GOT3 (cell line): ENCODE measurements at regions not wholly inside any gene's neighbourhood (a gene's known extent, or its start where the extent isn't known, plus 50 kb on each side); places are given as distances from the start of the nearest gene placed in this dataset.

Experiments used
- DNase-seq: peaks from one replicate; lab custom pipeline; 2025; ENCODE audit warnings: mixed read lengths; lab: John Stamatoyannopoulos, UW

DNA sequence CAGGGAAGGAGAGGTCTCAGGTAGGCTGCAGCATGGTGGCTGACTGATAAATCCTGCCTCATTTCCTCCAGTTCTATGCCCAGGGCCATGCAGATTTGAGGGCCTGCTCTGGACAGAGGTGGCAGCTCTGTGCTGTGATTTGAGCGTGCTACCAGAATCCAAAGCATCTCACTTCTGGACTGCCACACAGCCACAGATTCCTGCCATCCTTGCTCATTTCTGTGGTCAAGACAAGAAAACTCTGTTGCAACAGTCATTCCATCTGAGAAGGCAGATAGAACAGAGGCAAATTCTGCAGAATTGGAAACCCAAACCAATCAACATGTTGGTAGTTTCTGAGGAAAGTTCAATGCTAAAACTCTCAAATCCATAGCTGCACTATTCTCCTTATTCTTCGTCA is 102.8 kb upstream of the GALNT2 start:
- DNase-seq: no peak

DNA sequence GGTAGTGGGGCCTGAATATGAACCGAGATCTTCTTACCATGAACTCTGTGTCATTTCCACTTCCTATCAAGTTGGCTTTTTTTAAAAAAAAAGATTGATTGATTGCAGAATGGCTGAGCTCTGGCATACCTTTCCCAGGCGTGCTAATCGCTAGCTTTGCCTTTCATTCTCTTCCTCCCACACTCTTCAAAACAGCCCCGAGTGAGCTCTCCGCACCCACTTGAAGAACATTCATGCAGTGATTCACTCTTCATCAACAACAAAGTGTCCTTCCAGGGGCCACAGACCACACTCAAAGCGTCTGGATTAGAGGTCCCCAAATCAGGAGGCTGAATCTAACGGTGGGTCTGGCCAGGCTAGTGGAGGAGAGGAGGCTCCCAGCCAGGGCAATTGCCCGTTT is 96.3 kb upstream of the GALNT2 start:
- no peak for DNase-seq

DNA sequence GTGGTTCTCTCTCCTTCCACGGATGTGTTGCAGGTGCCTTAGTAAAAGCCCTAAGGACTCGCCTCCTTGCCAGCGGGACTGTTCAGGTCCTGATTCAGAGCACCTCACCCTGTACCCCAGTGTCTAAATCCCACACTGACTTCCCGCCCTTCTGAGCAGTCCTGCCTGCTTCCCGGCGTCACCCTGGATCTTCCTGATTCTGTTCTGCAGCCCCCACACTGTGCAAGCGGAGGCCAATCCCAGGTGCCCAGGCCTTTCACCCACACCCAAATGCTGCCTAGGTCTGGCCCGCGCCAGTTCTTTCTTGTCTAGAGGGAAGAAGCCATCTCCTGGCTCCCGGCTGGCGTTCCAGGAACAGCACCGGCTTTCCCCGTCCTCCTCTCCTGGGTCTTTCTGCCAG is 95.9 kb upstream of the GALNT2 start:
- no peak for DNase-seq

DNA sequence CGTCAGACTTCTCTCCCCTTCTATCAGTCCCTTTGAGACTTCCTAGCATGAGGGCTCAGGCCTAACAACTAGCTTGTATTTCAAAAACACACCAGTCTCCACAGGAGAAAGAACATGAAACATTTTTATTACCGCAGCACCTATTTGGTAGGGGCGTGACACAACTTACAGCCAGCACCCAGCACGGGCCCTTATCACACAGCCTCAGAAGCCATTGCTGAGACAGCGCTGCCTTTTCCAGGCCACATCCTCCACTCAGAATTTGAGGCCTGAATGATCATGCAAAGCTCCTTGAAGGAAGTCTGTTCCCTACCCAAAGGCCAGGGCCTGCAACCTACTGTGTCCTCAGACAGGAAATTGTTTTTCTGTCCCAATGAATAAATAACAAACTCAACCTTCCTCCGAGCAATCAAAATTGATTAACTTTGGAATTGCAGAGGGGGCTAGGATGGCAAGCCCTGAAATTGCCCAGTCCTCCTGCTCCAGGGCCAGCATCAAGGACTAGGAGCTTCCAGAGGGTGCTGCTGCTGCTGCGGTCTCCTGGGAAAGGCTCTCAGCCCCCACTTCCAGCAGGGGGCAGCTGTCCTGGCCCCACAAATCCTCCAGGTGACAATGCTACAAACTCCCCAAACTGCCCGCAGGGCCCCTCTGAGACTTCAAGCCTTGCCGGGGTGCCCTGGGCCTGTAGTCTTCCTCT is 94.3 kb upstream of the GALNT2 start:
- DNase-seq: no peak

DNA sequence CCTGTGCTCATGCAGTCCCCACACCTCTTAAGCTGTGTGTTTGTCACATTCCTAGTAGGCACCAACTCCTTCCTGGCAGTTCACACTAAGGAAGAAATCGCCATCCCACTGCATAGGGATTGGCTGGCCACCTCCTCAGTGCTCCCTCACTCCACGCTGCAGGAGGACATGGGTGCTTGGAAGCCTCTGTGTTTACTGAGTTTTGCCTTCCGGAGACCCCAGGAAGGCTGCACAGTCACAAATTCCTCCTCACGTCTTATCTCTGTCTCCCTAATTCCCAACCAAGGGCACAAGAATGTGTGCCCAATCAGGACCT is 93.8 kb upstream of the GALNT2 start:
- DNase-seq: no peak

DNA sequence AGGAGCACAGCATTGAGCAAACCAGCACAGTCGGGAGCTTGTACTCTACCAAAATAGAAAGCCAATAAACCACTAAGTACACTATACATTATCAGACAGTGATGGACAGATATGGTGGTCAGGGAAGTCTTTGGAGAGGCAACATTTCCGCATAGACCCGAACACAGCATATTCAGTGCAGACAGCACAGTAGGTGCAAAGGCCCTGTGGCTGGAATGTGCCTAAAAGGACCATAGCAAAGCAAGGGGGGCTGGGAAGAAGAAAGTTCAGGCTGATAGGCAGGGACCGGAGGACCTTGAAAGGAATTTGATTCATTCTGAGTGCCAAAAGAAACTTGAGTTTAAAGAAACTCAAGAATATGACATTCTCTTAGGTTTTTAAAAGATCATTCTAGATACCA is 92.0 kb upstream of the GALNT2 start:
- DNase-seq: no peak

DNA sequence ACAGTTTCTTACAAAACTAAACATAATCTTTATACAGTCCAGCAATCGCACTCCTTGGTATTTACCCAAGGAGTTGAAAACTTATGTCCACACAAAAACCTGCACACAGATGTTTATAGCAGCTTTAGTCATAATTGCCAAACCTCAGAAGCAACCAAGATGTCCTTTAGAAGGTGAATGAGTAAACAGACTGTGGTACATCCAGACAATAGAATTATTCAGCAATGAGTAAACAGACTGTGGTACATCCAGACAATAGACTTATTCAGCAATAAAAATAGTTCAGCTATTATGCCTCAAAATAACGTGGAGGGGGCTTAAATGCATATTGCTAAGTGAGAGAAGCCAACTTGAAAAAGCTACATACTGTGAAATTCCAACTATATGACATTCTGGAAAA is 87.0 kb upstream of the GALNT2 start:
- no peak for DNase-seq

DNA sequence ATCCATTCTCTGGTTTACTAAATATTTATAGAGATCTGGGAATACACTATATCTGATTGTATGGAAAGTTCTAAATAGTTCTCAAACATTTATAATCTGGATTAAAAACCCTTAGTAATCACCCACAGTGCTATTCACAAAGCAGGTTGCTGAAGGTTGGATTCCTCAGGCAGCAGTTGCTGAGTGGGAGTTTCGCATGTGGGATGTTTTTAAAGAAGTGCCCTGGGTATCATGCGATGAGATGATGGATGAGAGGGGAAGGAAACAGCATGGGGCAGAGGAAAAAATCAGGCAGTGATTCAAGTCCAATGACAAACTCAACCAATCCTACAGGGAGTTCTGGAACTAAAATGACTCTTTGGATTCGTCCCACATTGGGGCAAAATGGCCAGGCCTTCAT is 85.3 kb upstream of the GALNT2 start:
- no peak for DNase-seq

DNA sequence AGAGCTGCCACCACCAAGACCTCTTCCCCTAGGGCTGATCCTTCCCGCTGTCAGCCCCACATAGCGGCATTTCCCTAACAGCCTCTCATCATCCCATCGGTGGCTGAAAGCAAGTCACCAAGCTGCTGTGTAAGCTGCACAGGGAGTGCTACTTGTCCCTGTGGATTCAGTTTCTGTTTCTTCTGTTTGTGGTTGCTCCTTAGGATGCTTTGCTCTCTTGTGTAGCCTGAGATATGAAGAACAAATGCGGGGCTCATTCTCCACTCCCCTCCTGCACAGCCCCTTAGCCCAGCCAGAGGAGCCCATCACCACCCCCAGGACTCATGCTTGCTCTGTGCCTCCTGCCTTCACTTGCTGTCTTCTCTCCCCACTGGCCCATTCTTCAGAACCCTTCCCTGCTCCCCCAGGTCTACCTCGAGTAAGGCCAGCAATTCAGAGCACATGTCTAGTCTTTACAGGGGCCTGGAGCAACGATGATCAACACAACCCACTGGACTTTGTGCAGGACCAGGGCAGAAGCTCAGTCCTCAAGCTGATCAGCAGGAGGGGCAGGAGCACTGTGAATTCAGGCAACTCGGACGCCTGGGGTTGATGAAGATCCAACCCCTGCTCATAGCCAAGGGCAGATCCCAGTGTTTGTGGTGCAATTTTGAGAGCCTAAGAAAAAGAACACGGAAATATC is 82.6 kb upstream of the GALNT2 start:
- no peak for DNase-seq

DNA sequence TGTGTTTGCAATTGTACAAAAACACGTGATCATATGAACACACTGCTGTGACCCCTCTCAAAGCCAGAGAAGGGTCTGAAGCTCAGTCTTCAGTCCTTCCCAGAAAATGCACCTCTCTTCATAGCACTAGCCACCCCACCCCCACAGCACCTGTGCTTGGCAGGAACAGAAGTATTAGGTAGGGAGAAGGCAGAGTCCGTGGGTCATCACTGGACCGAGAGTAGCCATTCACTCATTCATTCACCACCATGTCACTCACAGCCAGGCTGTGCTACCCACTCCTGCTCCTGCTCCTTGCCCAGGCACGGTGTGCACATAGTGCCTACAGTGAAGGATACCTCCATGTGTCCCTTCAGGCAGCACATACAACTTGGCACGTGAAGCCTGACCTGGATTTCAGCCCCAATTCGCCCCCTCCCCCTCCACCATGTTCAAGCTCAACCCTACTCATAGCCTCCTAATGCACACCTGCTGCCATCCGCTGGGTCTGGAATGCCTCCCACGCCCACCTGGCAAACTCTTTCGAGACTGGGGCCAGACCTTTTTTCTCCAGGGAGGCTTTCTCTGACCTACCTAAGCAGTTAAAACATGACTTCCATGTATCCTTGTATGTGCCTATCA is 81.9 kb upstream of the GALNT2 start:
- DNase-seq: no peak

DNA sequence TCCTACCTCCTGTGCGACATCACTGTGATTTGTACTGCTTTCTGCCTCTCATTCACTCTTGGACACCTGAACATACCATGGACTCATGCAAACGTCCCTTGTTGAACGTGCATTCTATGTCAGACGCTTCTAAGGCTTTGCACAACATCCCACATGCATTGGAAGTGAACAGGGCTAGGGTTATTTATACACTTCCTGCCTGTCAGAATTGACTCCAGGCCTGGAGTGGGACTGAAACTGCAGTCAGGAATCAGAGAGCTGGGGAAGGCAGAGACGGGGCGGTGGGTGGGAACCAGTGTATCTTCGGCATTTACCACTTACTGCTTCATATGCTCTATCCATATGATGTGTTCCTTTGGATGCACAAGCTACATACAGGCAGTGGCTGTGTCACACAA is 81.4 kb upstream of the GALNT2 start:
- DNase-seq: no peak

DNA sequence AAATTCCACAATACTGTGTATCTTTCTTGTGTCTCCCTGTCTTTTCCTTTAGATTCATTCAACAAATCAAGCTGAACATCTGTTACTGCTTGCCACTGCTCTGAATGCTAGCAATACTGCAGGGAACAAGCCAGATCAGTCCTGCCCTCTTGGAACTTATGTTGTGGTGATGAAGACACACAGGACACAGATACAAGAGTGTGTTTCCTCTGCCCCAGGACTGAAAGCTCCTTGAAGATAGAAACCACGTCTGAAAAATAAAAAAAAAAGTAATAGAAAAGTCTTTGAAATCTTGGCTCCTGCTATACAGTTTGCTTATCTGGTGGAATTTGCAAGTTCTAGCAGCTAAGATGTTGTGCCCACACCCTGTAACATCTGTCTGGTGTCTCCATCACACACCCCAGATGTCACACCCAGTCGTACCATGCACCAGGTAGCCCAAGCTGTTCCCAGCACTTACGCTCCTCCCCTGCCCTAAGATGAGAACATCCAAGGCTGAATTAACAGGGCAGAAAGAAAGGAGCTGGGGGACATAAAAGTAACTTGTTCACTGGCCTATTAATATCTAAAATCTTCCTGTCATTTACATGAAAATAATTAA is 80.2 kb upstream of the GALNT2 start:
- no peak for DNase-seq

DNA sequence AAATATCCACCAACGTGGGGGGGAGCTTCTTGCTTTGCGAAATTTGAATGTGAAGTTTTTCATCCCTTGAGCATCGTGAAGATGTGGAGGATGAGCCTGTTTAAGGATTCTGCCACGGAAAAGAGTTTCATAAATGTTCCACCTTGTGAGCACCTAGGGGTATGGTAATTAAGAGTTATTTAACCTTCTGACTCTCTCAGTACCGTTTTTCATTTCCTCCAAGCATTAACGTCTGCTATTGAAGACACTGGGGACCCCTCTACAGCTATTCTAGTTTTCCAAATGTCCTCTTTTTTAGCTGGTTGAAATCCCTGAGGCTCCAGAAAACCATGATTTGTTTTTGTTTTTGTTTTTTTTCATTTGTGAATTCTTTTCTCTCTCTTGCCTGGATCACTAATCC is 79.1 kb upstream of the GALNT2 start:
- DNase-seq: no peak

DNA sequence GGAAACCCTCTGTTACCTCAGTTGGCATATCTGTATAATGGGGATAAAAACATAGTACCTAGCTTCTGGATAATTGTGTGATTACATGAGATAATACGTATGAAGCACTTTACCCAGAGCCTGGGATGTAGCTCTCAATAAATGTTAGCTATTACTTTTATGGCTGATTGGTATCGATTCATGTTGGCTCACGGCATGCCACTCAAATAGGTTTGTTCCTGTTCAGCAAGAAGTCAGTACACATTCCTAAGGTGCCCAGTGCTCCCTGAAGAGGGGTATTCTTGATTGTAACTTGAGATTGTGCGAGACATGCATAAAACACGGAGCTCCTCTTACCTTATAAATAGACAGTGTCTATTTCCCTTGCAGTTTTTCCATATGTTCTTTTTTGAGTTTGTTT is 78.5 kb upstream of the GALNT2 start:
- DNase-seq: no peak

DNA sequence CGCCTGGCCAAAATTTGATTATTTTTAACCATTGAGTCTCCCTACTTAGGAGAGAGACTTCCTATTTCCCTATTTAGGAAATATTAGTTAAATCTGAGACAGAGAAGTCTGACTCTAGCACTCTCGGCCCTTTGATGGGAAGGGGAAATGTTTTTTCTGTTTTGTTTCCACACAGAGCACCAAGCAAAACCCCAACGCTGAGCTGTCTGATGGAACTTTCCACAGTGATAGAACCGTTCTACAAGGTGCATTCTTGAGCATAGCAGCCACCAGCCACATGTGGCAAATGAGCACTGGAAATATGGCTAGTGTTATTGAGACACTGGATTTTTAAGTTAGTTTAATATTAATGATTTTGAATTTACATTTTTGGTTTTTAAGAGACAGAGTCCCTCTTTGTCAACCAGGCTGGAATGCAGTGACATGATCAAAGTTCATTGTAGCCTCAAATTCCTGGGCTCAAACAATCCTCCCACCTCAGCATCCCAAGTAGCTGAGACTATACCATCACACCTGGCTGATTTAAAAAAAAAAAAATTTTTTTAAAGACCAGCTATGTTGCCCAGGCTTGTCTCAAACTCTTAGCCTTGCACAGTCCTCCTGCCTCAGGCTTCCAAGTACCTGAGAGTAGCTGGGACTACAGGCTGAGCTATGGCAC is 77.3 kb upstream of the GALNT2 start:
- DNase-seq: no peak

DNA sequence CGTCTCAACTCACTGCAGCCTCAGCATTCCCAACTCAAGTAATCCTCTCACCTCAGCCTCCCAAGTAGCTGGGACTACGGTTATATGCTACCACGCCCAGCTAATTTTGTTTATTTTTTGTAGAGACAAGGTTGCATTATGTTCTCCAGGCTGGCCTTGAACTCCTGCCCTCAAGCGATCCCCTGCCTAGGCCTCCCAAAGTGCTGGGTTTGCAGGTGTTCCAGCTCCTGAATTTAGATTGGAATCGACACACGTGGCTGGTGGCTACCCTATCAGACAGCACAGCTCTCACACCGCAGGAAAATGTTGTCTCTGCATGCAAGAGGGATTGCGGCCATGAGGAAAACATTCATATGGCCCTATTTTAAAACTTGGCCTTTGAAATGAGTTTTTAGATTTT is 76.7 kb upstream of the GALNT2 start:
- DNase-seq: no peak

DNA sequence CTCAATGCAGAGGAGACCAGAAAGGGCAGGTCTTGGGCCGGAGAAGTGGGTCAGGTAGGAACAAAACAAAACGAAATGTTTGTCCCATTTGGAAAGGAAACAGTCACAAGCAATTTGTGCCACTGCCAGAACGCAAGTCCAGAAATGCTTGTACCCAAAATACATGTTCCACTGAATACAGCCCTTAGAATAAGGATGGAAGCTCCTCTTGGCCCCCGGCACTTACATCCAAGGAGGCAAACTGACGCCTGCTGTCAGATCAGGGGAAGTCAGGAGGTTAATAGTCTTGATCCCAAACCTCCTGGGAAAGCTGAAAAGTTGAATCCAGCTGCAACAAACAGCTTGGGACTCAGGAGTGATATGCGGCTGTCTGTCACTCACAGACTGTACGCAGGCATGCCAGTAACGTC is 75.9 kb upstream of the GALNT2 start:
- DNase-seq: no peak

DNA sequence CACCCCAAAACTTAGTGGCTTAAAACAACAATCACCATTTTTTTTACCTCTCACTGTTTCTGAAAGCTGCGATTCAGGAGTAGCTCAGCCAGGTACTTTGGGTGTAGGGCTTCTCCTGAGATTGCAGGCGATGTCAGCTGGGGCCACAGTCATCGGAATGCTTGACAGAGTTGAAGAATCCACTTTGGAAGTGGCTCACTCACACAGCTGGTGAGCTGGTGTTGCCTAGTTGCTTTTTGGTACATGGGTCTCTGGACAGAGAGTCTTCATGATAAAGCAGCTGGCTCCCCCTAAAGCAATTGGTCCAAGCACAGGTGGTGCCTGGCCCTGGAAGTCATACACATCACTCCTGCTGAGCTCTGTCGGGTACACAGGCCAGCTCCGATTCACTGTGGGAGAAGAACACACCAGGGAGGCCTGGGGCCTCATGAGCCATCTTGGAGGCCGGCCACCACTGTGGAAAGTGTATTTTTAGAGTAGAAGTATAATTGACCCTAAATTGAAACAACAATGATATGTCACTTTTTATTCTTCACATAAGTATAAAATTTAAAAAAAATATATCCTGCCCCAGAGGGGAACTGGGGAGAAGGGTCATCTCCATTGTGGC is 75.2 kb upstream of the GALNT2 start:
- no peak for DNase-seq

DNA sequence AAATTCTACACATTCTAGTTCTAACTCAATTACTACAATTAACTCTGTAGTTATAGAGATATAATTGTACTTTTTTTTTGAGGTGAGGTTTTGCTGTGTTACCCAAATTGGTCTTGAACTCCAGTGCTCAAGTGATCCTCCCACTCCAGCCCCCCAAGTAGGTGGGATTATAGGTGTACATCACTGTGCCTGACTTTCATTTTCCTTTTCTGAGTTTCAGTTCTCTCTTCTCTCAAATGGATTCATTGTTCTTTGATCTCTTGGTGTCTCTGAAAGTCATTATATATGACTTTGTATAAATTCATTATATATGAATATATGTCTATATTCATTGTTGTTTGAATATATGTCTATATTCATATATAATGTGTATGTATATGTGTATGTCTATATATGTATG is 74.0 kb upstream of the GALNT2 start:
- no peak for DNase-seq

DNA sequence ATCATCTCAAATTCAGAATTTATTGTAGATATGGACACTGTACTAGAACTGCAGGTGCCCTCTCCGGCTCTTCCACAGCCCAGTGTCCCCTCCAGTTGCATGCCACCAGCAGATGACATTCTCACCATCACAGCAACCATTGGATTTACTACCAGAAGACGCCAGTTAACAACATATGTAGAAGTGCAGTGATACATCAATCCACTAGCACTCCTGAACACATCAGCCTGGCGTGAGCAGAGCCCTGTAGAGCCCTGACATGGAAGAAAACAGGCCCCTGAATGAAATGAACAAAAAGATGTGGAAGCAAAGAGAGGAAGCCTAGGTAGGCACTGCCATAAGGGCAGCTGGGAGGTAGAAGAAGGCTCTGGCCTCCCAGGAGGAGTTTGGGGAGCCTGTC is 73.1 kb upstream of the GALNT2 start:
- no peak for DNase-seq

DNA sequence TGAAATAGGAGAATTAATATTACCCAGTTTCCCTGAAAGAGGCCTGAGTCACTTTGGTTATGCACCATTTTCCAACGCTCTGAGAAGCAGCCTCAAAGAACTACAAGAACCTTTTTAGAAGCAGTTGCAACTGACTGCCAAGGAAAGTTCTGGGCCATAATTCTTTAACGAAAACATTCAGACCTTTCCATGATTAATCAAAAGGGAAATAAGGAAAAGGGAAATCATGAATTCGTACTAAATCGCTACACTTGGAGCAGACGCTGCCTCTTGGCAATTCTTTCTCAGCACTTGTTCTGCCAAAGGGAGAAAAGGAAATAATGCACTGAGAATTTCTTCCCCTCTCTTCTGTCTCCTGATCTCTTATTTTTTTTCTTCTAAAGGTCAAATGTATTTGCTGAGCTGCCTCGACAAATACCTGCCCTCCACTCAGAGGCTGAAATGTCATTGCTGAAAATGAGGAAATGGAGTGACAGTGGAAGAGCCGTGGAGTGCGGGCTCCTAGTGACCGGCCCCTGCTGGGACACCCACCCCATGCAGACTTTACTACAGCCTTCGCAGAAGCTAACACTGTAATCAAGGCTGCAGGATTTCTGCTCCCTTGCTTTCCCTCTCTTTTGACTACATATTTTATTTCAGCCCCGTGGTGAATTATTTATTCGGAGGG is 67.9 kb upstream of the GALNT2 start:
- no peak for DNase-seq
